Testis (tissue), 2 donors: ENCODE measurements at regions not wholly inside any gene's neighbourhood (a gene's known extent, or its start where the extent isn't known, plus 50 kb on each side); places are given as distances from the start of the nearest gene placed in this dataset.

Experiments
- DNase-seq: peaks from one replicate; pipeline ENCODE4 v3.0.0-alpha.2; 2019
- H3K27ac ChIP-seq, 2 donors: fragments of 200-600 bp; sonication (generic); one replicate each; pipeline ENCODE4 v1.5.1; 2019
- H3K27me3 ChIP-seq: fragments of 200-600 bp; sonication (generic); one replicate; pipeline ENCODE4 v1.5.1; 2019
- H3K36me3 ChIP-seq: fragments of 200-600 bp; sonication (generic); one replicate; pipeline ENCODE4 v1.5.1; 2017; ENCODE audit warnings: low read depth; ENCODE audit errors: missing control alignments
- H3K4me1 ChIP-seq: fragments of 200-600 bp; sonication (generic); one replicate; pipeline ENCODE4 v1.5.1; 2019
- H3K4me3 ChIP-seq, 2 donors: fragments of 200-600 bp; sonication (generic); one replicate each; pipeline ENCODE4 v1.5.1; 2017 to 2019
- H3K9me3 ChIP-seq: fragments of 200-600 bp; sonication (generic); one replicate; pipeline ENCODE4 v1.5.1; 2017
- POLR2A ChIP-seq: fragments of 450-650 bp; IDR thresholded peaks from one replicate; pipeline ENCODE4 v1.6.1; 2017; ENCODE audit warnings: antibody characterized with exemption, mild to moderate bottlenecking, moderate library complexity
- WGBS, 2 donors: methylation state at CpG; one replicate each; pipeline ENCODE4 v1.1.5; 2018; 5-methylcytosine and 5-hydroxymethylcytosine counted together
- intact Hi-C: fragments of 100-400 bp; cut with DNase I; formaldehyde crosslinking; loops from one replicate; pipeline ENCODE4 v1.15.1; 2023; ENCODE audit warnings: low total_unique reads
- TF ChIP-seq, protein P1 (sequence below), 3 experiments: fragments of 450-650 bp in 2 of 3; fragments of 200-600 bp in 1 of 3; sonication (generic) in 1 of 3; IDR thresholded peaks; one replicate each; pipeline ENCODE4 v1.5.1; 2016 to 2019; ENCODE audit warnings: antibody characterized with exemption in 3 of 3, mild to moderate bottlenecking in 2 of 3, moderate library complexity in 1 of 3

DNA sequence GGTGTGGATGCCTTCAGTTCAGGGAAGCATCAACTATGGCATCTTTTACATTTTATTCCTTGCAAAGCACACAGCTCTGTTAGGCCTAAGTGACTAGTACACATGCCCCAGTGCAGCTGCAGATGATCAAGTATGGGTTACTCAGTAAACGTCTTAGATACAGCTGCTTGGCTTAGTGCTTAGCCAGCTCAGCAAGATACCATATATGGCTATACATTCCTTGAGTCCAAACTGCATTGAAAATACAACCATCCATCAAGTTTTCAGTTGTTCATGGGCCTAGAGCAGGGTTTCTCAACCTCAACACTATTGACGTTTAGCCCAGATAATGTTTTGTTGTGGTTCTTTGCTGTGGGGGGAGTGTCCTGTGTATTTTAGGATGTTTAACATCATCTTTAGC, 769.9 kb downstream of the TSN start:
- no peaks in the 10 kb centered on the region for H3K9me3 ChIP-seq
- 53 to 54% methylated on average over 2 of the region's 2 CpGs for WGBS, 2 donors
- H3K4me3 ChIP-seq, result no peak overlapping the region
- intact Hi-C loops, result no loop called here
- no peak overlapping the region for H3K27ac ChIP-seq
- no peaks in the 10 kb centered on the region for H3K27me3 ChIP-seq
- no peak for TF ChIP-seq POLR2A
- TF ChIP-seq, protein P1, sequence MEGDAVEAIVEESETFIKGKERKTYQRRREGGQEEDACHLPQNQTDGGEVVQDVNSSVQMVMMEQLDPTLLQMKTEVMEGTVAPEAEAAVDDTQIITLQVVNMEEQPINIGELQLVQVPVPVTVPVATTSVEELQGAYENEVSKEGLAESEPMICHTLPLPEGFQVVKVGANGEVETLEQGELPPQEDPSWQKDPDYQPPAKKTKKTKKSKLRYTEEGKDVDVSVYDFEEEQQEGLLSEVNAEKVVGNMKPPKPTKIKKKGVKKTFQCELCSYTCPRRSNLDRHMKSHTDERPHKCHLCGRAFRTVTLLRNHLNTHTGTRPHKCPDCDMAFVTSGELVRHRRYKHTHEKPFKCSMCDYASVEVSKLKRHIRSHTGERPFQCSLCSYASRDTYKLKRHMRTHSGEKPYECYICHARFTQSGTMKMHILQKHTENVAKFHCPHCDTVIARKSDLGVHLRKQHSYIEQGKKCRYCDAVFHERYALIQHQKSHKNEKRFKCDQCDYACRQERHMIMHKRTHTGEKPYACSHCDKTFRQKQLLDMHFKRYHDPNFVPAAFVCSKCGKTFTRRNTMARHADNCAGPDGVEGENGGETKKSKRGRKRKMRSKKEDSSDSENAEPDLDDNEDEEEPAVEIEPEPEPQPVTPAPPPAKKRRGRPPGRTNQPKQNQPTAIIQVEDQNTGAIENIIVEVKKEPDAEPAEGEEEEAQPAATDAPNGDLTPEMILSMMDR (IDR thresholded peaks at IDR 0.05), result no peak
- no peak for DNase-seq
- no peaks in the 10 kb centered on the region for H3K36me3 ChIP-seq
- H3K4me1 ChIP-seq, result no peaks in the 10 kb centered on the region

DNA sequence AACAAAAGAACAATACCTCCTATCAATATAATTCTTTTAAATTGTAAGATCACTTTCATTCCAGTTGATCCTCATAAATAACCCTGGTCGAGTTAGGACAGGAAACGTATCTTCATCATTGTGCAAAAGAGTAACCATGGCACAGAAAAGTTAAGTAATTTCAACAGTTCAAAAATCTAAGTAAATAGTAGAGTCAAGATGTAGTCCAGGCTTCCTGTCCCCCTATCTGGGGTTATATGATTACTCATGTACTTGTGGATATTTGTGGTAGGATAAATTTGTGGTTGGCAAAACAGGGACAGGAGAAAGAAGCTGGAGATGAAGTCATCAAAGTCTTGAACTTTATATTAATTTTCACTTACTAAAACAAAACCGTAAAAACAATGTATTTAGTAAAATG, 772.6 kb downstream of the TSN start:
- no peaks in the 10 kb centered on the region for H3K9me3 ChIP-seq
- TF ChIP-seq, protein P1 (IDR thresholded peaks at IDR 0.05), result no peak
- no peak for TF ChIP-seq POLR2A
- no peaks in the 10 kb centered on the region for H3K4me1 ChIP-seq
- no peaks in the 10 kb centered on the region for H3K36me3 ChIP-seq
- WGBS, 2 donors, result 70 to 80% methylated on average over 3 of the region's 3 CpGs
- intact Hi-C loops, result no loop called here
- H3K4me3 ChIP-seq, result no peak overlapping the region
- DNase-seq, result no peak
- no peaks in the 10 kb centered on the region for H3K27me3 ChIP-seq
- no peak overlapping the region for H3K27ac ChIP-seq

DNA sequence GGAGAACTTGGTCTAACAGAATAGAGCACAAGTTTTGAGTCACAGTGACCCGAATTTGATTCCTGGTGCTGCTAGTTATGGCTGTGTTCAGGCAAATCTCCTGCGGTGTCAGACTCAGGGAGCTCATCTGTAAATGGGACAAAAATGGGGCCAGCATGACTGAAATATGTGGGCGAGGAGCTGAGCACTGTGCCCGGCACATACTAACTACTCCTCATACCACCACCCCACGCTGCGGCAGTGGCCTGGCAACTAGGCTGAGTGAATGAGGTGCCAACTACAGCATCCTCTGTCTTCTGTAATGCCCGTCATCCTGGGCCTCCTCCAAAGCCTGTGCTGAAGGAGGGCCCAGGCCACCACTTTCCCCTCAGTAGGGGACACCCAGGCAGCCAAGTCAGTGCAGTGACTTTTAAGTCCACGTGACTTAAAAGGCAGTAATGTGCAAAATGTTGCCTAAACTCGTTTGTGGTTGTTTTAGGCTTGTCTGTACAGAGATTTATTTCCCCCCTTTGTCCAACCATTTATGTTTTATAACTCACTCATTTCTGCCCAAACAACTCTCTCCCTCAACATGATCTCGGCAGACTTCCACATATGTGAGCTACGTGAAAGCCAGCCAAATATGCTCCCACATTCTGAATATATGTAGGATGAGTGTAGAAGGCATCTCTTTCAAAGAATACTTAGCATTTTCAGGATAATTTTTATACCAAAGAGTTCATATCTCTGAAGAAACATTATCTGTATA, 773.7 kb downstream of the TSN start:
- TF ChIP-seq, protein P1 (IDR thresholded peaks at IDR 0.05), result no peak
- no peak for TF ChIP-seq POLR2A
- Histone ChIP-seq H3K36me3 (no peaks in the 10 kb centered on the region), H3K4me1 (no peaks in the 10 kb centered on the region), H3K9me3 (no peaks in the 10 kb centered on the region), H3K27ac (no peak overlapping the region), H3K27me3 (no peaks in the 10 kb centered on the region), H3K4me3 (no peak overlapping the region)
- intact Hi-C loops, result no loop called here
- WGBS, 2 donors, result 86 to 90% methylated on average over 9 to 11 of the region's 11 CpGs
- DNase-seq, result no peak

- H3K9me3 ChIP-seq, result no peaks in the 10 kb centered on the region
- no peaks in the 10 kb centered on the region for H3K4me1 ChIP-seq
- no peaks in the 10 kb centered on the region for H3K27me3 ChIP-seq
- H3K36me3 ChIP-seq, result no peaks in the 10 kb centered on the region
- intact Hi-C loops, result no loop called here
- no peak overlapping the region for H3K27ac ChIP-seq
- no peak for DNase-seq
- TF ChIP-seq, protein P1 (IDR thresholded peaks at IDR 0.05), result no peak
- TF ChIP-seq POLR2A, result no peak
- no peak overlapping the region for H3K4me3 ChIP-seq
- WGBS, 2 donors, result 67 to 74% methylated on average over 2 of the region's 2 CpGs
Measured at GRCh38 chr2:122530814-122531213, 775.4 kb downstream of the TSN start.
